Subcutaneous abdominal adipose tissue (tissue), 5 donors: ENCODE measurements at regions not wholly inside any gene's neighbourhood (a gene's known extent, or its start where the extent isn't known, plus 50 kb on each side); places are given as distances from the start of the nearest gene placed in this dataset.

Source experiments
- H3K27ac ChIP-seq: one replicate; pipeline ENCODE4 v1.7.0; 2013; ENCODE audit warnings: low read depth, mild to moderate bottlenecking, inconsistent platforms, low read length, moderate library complexity
- H3K27me3 ChIP-seq, 5 donors: one replicate each; pipeline ENCODE4 v1.7.0; 2013; ENCODE audit warnings: low read length in 5 of 5, inconsistent platforms in 1 of 5; ENCODE audit not compliant: control insufficient read depth in 5 of 5, insufficient read depth in 4 of 5
- H3K36me3 ChIP-seq, 5 donors: one replicate each; pipeline ENCODE4 v1.7.0; 2013; ENCODE audit warnings: low read length in 5 of 5; ENCODE audit not compliant: control insufficient read depth in 5 of 5, insufficient read depth in 5 of 5
- H3K4me1 ChIP-seq, 5 donors: one replicate each; pipeline ENCODE4 v1.7.0; 2013; ENCODE audit warnings: low read length in 5 of 5, mild to moderate bottlenecking in 3 of 5, moderate library complexity in 1 of 5; ENCODE audit not compliant: control insufficient read depth in 5 of 5, insufficient read depth in 5 of 5
- H3K4me3 ChIP-seq, 5 donors: one replicate each; pipeline ENCODE4 v1.7.0; 2013; ENCODE audit warnings: low read length in 5 of 5, low read depth in 1 of 5
- H3K9ac ChIP-seq, 5 donors: one replicate each; pipeline ENCODE4 v1.7.0; 2013; ENCODE audit warnings: low read length in 5 of 5, mild to moderate bottlenecking in 4 of 5, moderate library complexity in 3 of 5
- H3K9me3 ChIP-seq, 5 donors: one replicate each; pipeline ENCODE4 v1.7.0; 2013; ENCODE audit warnings: low read length in 5 of 5; ENCODE audit not compliant: control insufficient read depth in 5 of 5
- donor health status: healthy.
- donor health status: healthy.
- donor health status: healthy.
- donor health status: healthy.
- donor health status: healthy.

- Histone ChIP-seq H3K4me3 (no peak overlapping the region), H3K27ac (no peak overlapping the region), H3K9ac (no peak overlapping the region), H3K9me3 (no peaks in the 10 kb centered on the region), H3K4me1 (no peaks in the 10 kb centered on the region), H3K36me3 (no peaks in the 10 kb centered on the region), H3K27me3 (no peaks in the 10 kb centered on the region)
Observed at GRCh38 chr2:187091664-187092063, 242.7 kb upstream of the ZSWIM2 start.

GRCh38 chr2:187084524-187084923 is 235.6 kb upstream of the ZSWIM2 start:
- Histone ChIP-seq H3K27ac (no peak overlapping the region), H3K27me3 (no peaks in the 10 kb centered on the region), H3K4me1 (no peaks in the 10 kb centered on the region), H3K9me3 (no peaks in the 10 kb centered on the region), H3K36me3 (no peaks in the 10 kb centered on the region), H3K9ac (no peak overlapping the region), H3K4me3 (no peak overlapping the region)

GRCh38 chr2:187081461-187081860 is 232.5 kb upstream of the ZSWIM2 start:
- H3K4me1 ChIP-seq = peaks cover 0 to 7% (median 0%) of the 10 kb centered on the region in 5 donors
- H3K9ac ChIP-seq = no peak overlapping the region
- H3K27ac ChIP-seq = no peak overlapping the region
- H3K9me3 ChIP-seq = peaks cover 0 to 1% (median 0%) of the 10 kb centered on the region in 5 donors
- no peaks in the 10 kb centered on the region for H3K36me3 ChIP-seq
- H3K4me3 ChIP-seq = no peak overlapping the region
- H3K27me3 ChIP-seq = no peaks in the 10 kb centered on the region

- Histone ChIP-seq H3K4me3 (no peak overlapping the region), H3K36me3 (no peaks in the 10 kb centered on the region), H3K9ac (no peak overlapping the region), H3K4me1 (peaks cover 0 to 7% (median 0%) of the 10 kb centered on the region in 5 donors), H3K9me3 (peaks cover 0 to 8% (median 5%) of the 10 kb centered on the region in 5 donors), H3K27ac (no peak overlapping the region), H3K27me3 (no peaks in the 10 kb centered on the region)
Observed at GRCh38 chr2:187079901-187080300, 230.9 kb upstream of the ZSWIM2 start.

GRCh38 chr2:187078297-187078696 is 229.3 kb upstream of the ZSWIM2 start:
- Histone ChIP-seq H3K4me1 (peaks cover 0 to 7% (median 0%) of the 10 kb centered on the region in 5 donors), H3K9me3 (peaks cover 0 to 8% (median 5%) of the 10 kb centered on the region in 5 donors), H3K4me3 (no peak overlapping the region), H3K36me3 (no peaks in the 10 kb centered on the region), H3K27ac (no peak overlapping the region), H3K27me3 (no peaks in the 10 kb centered on the region), H3K9ac (no peak overlapping the region)

- Histone ChIP-seq H3K36me3 (no peaks in the 10 kb centered on the region), H3K9ac (no peak overlapping the region), H3K9me3 (peaks cover 0 to 8% (median 5%) of the 10 kb centered on the region in 5 donors), H3K4me3 (no peak overlapping the region), H3K27me3 (no peaks in the 10 kb centered on the region), H3K4me1 (peaks cover 0 to 7% (median 0%) of the 10 kb centered on the region in 5 donors), H3K27ac (no peak overlapping the region)
Observed at GRCh38 chr2:187075671-187076070, 226.7 kb upstream of the ZSWIM2 start.

GRCh38 chr2:187075199-187075635 is 226.2 kb upstream of the ZSWIM2 start:
- no peak overlapping the region for H3K27ac ChIP-seq
- no peaks in the 10 kb centered on the region for H3K36me3 ChIP-seq
- peaks cover 0 to 8% (median 5%) of the 10 kb centered on the region in 5 donors for H3K9me3 ChIP-seq
- H3K9ac ChIP-seq = no peak overlapping the region
- H3K27me3 ChIP-seq = no peaks in the 10 kb centered on the region
- H3K4me3 ChIP-seq = no peak overlapping the region
- H3K4me1 ChIP-seq = peaks cover 0 to 7% (median 0%) of the 10 kb centered on the region in 5 donors

GRCh38 chr2:187058198-187058597 is 209.2 kb upstream of the ZSWIM2 start:
- Histone ChIP-seq H3K9ac (no peak overlapping the region), H3K4me1 (peaks cover 2 to 9% (median 8%) of the 10 kb centered on the region in 5 donors), H3K27ac (no peak overlapping the region), H3K36me3 (no peaks in the 10 kb centered on the region), H3K27me3 (no peaks in the 10 kb centered on the region), H3K4me3 (no peak overlapping the region), H3K9me3 (no peaks in the 10 kb centered on the region)

GRCh38 chr2:187057466-187057865 is 208.5 kb upstream of the ZSWIM2 start:
- peaks cover 2 to 9% (median 8%) of the 10 kb centered on the region in 5 donors for H3K4me1 ChIP-seq
- no peak overlapping the region for H3K4me3 ChIP-seq
- no peaks in the 10 kb centered on the region for H3K27me3 ChIP-seq
- no peaks in the 10 kb centered on the region for H3K36me3 ChIP-seq
- H3K9ac ChIP-seq = no peak overlapping the region
- H3K9me3 ChIP-seq = no peaks in the 10 kb centered on the region
- H3K27ac ChIP-seq = no peak overlapping the region

GRCh38 chr2:187056416-187057334 is 207.7 kb upstream of the ZSWIM2 start:
- no peak overlapping the region for H3K9ac ChIP-seq
- no peaks in the 10 kb centered on the region for H3K36me3 ChIP-seq
- peaks cover 2 to 9% (median 8%) of the 10 kb centered on the region in 5 donors for H3K4me1 ChIP-seq
- no peak overlapping the region for H3K27ac ChIP-seq
- no peaks in the 10 kb centered on the region for H3K27me3 ChIP-seq
- H3K9me3 ChIP-seq = peaks cover 0 to 3% (median 0%) of the 10 kb centered on the region in 5 donors
- H3K4me3 ChIP-seq = no peak overlapping the region
